ENCODE measurements at regions not wholly inside any gene's neighbourhood (a gene's known extent, or its start where the extent isn't known, plus 50 kb on each side); places are given as distances from the start of the nearest gene placed in this dataset.
"Not testable (repeated sequence)": the region's sequence is repeated elsewhere in the genome, so short reads cannot be mapped to it uniquely, and the experiment has no call there.

DNA sequence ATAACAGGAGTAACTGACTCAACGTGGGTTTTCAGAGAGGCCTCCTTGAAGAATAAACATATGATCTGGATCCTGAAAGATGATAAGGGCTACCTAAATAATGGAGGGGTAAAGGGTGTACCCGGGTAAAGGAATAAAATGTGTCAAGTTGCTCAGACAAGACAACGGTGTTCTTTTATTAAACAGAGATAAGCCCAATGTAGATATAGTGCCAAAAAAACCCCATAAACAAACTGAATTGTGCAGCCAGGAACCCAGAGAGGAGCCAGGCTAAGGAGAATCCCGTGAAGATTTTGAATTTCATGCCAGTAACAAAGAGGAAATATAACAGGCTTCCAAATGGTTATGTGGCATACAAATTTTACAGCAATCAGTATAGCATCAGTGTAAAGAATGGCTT is 618.2 kb downstream of the CPS1 start:
- ATAC-seq (no peak), DNase-seq (ENCODE audit: low spot score) (no peak)
- intact Hi-C loops (cut with DNase I) = no loop called here

DNA sequence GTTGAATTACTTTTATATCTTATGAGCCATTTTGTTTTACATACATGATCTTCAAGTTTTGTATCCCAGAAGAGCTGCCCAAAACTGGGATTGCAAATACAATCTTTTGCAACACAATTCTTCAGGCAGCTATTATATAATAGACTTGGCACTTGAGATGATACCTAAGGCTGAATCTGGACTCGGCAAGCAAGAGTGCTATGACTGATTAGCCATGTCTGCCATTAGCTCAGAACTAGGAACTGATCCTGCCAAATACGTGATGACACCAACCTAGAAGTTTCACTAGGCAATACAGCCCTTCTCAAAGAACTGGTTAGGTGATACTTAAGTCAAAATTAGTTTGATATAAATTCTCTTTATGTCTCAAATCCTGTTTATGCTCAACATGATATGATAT is 619.6 kb downstream of the CPS1 start:
- intact Hi-C loops (cut with DNase I) = no loop called here
- ATAC-seq (no peak), DNase-seq (ENCODE audit: low spot score) (no peak)

DNA sequence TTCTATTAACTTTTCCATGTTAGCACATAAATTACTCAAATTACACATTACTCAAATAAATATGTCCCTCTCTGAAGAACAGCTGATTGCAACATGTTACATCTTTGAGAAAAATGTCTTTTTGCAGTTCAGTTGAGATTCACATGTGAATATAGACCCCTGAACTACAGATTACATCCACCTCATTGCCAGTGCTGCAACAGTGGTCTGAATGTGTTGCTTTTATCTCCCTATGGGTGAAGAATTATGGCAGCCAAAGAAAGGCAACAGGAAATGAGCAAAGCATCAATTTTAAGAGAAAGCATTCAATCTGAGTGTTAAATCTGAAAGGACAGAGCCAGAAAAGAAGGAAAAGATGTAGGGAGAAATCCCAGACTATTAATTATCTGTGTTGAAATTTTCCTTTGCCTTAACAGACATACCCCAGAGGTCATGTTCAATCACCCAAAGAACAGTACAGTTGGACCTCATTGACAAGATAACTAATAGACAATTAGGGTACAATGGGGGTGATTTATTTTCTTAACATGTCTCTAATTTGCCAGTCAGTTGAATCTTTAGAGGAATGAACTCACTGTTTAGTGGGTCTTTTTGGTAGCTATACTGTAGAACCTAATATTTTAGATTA is 620.2 kb downstream of the CPS1 start:
- ATAC-seq (no peak), DNase-seq (ENCODE audit: low spot score) (no peak)
- intact Hi-C loops (cut with DNase I) = no loop called here

DNA sequence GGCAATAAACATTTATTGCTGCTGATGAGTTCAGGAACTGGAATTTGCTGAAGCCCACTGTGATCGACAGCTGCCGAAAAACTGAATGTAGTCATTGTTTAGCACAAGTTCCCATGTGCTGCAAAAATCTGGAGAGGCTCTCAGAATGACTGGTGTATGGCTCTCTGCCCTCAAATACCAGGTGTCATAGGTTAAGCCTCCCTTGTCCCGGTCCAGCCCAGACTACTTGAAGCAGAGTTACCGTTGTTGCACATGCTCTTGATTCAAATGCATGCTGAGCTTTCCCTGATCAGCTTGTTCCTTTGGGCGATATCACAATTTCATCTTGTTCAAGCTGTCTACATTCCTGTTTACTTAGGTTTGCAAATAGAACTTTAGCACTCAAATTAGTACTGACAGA is 625.2 kb downstream of the CPS1 start:
- DNase-seq (ENCODE audit: low spot score) (no peak), ATAC-seq (peak; percentile 36)
- intact Hi-C loops (cut with DNase I) = no loop called here

DNA sequence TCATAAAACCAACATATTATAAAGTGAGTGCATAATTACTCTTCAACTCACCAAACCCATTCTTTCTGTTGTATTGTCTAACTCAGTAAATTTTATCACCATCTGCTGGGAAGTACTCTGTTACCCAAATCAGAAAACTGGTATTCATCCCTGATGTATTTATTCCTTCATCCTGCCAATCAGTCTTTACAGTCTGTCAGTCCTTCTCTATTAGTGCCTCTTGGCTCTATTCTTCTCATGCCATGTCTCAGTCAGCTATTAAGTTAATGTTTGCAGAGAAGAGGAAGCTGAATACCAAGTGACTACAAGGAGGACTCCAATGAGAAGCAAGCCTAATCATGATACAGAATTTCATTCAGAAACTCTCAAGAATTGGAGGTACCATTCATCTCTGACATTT is 631.2 kb downstream of the CPS1 start:
- no peak for ATAC-seq
- intact Hi-C loops (cut with DNase I) = no loop called here
- DNase-seq (ENCODE audit: low spot score) = no peak

DNA sequence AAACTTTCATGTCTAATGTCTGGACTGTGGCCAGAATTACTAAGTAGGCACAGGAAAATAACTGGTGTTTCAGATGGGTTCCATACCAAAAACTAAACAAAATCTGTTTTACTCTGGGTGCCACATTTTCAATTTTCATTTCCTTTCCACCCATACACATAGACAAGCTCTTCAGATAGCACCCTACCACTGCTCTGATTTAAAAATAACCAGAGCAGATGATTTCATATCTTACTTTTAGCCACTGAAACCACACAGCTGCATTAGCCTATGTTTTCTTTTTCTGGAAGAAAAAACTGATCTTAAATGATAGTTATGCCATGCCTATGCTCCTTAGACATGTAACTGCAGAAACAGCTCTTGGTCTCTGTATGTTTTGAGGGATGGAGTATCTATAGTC is 647.6 kb downstream of the CPS1 start:
- no peak for DNase-seq (ENCODE audit: low spot score)
- intact Hi-C loops (cut with DNase I) = no loop called here
- ATAC-seq = no peak

DNA sequence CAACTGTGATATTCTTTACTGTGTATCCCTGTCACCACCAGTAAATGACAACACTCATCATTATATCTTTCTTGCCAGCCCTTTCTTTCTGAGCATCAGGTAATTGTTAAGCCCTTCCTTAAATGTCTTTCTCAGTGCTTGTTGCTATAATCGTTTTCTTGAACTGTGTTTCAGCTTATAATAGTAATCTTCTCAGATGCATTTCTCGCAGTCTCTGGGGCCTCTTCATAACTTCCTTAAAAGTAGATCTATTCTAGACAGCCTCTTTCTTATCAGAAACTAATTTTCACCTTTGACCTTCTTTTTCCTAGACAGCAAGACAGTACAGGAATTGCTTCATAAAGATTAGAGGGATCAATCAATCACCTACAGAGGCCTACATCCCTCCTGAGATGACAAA is 648.1 kb downstream of the CPS1 start:
- ATAC-seq (no peak), DNase-seq (ENCODE audit: low spot score) (no peak)
- intact Hi-C loops (cut with DNase I) = no loop called here

DNA sequence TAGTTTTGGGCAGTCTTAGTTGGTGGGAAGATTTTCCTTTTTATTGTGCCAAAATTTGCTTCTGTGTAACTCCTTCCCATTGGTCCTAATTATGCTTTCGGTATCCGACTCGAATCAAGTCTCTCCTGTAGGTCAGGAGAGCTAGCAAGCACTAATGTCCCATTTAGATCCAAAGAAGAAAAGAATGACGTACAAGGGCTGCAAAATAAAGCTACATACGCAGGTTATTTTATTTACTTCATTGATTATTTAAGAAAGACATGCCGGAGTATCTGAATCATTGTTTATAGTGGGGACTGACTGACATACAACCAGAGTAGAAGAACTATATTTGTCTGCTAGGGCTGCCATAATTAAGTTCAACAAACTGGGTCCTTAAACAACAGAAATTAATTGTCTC is 648.5 kb downstream of the CPS1 start:
- intact Hi-C loops (cut with DNase I) = no loop called here
- ATAC-seq = no peak
- DNase-seq (ENCODE audit: low spot score) = no peak

DNA sequence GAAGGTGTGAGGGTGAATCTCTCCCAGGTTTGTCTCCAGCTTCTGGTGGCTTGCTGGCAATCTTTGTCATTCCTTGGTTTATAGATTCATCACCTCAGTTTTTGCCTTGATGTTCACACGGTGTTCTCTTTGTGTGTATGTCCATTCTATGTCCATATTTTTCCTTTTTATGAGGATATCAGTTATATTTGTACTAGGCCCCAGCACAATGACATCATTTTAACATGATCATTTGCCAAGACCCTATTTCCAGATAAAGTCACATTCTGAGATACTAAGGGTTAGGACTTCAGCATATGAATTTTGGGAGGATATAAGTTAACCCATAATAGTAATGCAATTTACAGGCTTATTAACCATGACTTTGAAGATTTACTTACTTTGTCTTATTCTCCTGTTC is 649.0 kb downstream of the CPS1 start:
- DNase-seq (ENCODE audit: low spot score) = no peak
- no peak for ATAC-seq
- intact Hi-C loops (cut with DNase I) = no loop called here

DNA sequence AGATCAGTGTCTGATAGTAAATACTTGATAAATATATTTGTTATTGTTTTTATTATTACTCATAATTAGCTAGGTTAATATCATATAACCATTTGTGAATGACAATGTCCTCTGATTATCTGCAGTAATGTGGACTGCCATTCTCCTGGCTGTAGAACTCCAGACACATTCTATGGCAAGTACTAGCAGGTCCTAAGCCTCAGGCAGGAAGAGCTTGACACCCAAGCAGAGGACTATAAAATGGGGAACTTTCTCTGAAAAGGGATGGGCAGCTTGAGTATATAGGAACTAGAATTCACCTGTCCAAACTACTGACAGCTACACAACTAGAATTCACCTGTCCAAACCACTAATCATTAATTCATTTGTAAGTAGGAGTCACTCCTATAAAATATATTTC is 649.4 kb downstream of the CPS1 start:
- intact Hi-C loops (cut with DNase I) = no loop called here
- no peak for DNase-seq (ENCODE audit: low spot score)
- ATAC-seq = no peak

DNA sequence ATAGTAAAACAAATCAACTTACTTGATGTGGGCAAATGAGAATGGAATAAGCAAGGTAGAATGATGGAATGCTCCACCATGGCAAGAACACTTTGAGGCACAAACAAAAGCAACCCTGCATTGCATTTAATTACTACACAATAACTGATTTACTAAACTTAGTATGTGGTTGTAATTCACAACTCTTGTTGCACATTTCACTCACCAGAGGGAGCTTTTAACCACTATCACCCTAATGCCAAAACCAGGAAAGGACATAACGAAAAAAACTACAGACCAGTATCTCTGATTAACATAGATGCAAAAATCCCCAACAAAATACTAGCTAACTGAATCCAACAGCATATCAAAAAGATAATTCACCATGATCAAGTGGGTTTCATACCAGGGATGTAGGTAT is 659.8 kb downstream of the CPS1 start:
- no peak for ATAC-seq
- intact Hi-C loops (cut with DNase I) = no loop called here
- no peak for DNase-seq (ENCODE audit: low spot score)

DNA sequence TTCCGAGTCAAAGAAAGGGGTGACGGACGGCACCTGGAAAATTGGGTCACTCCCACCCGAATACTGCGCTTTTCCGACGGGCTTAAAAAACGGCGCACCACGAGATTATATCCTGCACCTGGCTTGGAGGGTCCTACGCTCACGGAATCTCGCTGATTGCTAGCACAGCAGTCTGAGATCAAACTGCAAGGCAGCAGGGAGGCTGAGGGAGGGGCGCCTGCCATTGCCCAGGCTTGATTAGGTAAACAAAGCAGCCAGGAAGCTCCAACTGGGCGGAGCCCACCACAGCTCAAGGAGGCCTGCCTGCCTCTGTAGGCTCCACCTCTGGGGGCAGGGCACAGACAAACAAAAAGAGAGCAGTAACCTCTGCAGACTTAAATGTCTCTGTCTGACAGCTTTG is 663.1 kb downstream of the CPS1 start:
- ATAC-seq; DNase-seq (ENCODE audit: low spot score); intact Hi-C loops (cut with DNase I): not testable (repeated sequence)

DNA sequence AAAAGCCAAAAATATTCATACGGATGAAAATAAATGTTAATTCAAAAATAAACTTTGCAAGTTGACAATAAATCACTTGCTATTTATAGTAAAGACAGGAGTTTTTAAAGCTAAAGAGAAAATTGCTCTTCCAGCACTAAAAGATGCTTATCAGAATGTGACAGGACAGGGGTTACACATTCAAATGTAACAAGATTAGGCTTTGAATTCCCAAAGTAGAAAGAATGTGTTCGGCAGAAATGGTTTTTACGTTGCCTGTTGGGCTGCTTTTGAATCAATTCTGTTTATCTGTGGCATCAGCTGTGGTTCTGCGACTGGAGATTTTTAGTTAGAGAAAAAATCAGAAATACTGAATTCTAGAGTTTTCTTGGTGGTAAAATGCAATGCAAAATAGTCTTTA is 669.4 kb downstream of the CPS1 start:
- no peak for ATAC-seq
- DNase-seq (ENCODE audit: low spot score) = no peak
- intact Hi-C loops (cut with DNase I) = no loop called here

DNA sequence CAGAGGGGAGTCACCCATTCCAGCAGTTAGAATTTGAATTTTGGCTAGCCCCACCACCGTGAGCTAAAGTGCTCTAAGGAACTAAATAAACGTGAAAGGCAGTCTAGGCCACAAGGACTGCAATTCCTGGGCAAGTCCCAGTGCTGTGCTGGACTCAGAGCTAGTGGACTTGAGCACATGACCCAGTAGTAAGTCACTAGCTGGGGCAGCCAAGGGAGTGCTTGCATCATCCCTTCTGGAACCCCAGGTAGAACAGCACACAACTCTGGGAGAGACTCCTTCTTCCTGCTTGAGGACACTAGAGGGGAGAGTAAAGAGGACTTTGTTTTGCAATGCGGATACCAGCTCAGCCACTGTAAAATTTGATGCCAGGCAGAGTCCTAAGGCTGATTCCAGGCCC is 672.2 kb downstream of the CPS1 start:
- intact Hi-C loops (cut with DNase I) = no loop called here
- ATAC-seq (no peak), DNase-seq (ENCODE audit: low spot score) (no peak)

DNA sequence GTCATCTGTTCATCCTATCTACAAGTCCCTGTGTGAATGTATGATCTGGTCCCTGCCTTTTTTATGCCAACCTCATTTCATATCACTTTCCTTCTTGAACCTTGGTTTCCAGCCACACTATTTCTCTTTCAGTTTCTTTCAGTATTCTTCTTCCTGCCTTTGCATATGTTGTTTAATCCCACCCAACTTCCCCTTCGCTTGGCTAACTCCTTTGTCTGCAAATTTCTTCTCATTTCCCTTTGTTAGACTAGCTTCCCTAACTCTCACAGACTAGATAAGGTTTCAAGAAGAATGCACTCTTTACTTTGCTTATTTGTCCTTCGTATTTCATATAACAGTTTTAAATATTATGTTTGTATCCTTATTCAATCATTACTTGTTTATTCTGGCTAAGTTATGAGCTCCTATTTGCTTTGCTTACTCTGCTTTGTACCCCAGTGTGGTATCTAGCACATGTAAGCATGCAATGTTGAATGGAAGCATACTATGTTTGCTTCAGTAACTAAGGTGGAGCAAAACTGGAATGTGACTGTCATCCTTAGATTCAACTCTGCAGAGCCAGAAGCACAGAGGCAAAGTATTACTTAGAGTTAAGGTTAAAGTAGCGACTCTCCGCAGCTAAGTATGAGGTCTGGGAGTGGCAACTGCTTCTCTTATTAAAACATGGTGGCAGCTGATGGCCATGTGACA is 681.3 kb downstream of the CPS1 start:
- intact Hi-C loops (cut with DNase I) = no loop called here
- no peak for DNase-seq (ENCODE audit: low spot score)
- no peak for ATAC-seq

DNA sequence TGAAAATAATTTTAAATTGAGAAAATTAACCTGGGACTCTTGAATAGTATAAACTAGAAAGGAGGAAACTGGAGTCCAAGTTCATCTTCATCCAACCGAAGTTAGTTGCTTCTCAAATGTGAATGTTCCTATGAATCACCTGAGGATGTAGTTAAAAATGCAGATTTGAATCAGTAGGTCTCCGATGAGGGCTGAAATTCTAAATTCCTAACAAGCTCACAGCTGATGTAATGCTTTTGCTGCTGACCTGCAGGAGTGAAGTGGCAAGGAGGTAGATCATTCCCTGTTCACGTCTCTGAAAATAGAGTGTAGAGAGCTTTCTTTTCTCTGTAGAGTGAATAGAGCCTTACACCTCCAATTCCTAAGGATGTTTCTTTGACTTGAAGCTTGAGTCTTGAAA is 685.5 kb downstream of the CPS1 start:
- ATAC-seq (no peak), DNase-seq (ENCODE audit: low spot score) (no peak)
- intact Hi-C loops (cut with DNase I) = no loop called here

DNA sequence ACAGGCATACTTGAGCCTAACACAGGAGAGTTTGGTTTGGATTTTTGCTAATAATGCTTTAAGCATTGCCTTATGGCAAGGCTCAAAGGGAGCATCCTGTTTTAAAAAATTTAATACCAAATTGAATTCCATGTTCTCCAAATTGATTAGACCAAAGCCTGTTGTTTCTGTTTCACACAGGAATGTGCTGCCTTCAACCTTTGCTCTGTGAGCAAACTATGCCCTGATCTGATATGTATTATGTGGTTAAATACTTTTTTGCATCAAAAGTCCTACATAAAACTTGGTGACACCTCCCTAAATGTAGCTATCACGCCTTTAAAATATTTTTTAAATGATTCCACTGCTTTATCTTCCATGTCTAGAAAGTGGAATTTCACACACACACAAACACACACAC is 691.4 kb downstream of the CPS1 start:
- DNase-seq (ENCODE audit: low spot score) (no peak), ATAC-seq (no peak)
- intact Hi-C loops (cut with DNase I) = no loop called here

DNA sequence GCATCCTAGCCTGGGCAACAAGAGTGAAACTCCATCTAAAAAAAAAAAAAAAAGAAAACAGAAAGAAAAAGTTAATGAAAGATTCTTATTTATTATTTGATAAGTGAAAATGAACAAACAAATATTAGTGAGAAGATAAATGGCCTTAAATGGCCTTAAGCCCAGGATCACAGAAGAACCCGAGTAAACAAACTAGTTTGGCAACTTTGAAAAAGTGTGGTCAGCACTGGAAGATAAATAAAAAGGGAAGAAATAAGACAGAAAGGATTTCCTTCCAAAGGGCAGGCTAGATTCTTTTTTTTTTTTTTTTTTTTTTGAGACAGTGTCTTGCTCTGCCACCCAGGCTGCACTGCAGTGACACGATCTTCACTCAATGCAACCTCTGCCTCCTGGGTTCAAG is 692.4 kb downstream of the CPS1 start:
- ATAC-seq = no peak
- intact Hi-C loops (cut with DNase I) = no loop called here

DNA sequence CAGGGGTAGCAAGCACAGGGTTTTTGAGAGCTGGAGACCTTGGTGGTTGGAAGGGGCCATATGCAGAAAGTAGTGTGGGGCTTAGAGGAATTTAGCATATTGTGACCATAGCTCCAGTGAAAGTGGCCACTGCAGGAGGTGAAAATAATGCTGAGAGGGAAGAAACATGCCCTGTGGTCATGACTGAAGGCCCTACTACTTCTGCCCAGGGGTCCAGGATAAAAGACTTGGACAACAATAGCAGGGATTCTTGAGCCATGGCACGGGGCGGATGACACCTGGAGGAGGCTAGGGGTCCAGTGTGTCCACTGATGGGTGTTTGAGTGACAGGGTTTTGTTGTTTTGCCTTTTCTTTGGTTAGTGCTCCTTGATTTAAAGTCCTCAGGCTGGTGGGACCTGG is 694.6 kb downstream of the CPS1 start:
- intact Hi-C loops (cut with DNase I) = no loop called here
- DNase-seq (ENCODE audit: low spot score) = no peak
- ATAC-seq = no peak

More for the DNA sequence above, 692.4 kb downstream of the CPS1 start:
- DNase-seq (ENCODE audit: low spot score) = no peak

DNA sequence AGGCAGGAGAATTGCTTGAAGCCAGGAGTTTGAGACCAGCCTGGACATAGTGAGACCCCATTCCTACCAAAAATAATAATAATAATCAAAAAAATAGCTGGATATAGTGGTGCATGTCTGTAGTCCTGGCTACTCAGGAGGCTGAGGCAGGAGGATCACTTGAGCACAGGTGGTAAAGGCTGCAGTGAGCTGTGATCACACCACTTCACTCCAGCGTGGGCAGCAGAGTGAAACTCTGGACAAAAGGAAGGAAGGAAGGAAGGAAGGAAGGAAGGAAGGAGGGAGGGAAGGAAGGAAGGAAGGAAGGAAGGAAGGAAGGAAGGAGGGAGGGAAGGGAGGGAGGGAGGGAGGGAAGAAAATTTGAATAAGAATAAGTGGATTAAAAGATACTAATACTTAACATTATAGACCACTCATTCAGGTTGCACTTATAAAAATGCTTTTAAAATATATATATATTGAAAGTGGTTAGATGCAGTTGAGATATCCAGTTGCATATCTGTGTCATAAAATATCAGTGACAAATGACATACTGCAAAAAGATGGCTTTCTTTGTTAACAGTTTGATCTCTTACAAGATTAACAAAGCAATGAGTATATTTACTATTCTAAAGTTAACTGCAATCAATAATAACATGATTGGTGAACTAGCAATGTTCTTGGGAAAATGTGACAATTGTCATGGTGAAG is 702.4 kb downstream of the CPS1 start:
- no peak for ATAC-seq
- intact Hi-C loops (cut with DNase I) = no loop called here
- no peak for DNase-seq (ENCODE audit: low spot score)
